SK-N-SH treated with all-trans-retinoic acid at 6 μM for 48 hours (cell line): ENCODE measurements at regions not wholly inside any gene's neighbourhood (a gene's known extent, or its start where the extent isn't known, plus 50 kb on each side); places are given as distances from the start of the nearest gene placed in this dataset.

Experiments used
- ATAC-seq: fragments of 200-7000 bp; cut with Tn5 transposase; 3 replicates; pipeline ENCODE4 v1.9.1; 2020; ENCODE audit warnings: mild to moderate bottlenecking, moderate library complexity
- ARNTL ChIP-seq: fragments of 450-650 bp; formaldehyde crosslinking; IDR thresholded peaks from 2 replicates; pipeline ENCODE4 v1.5.0; 2020; ENCODE audit warnings: low read depth, mild to moderate bottlenecking, moderate library complexity, borderline replicate concordance
- ESRRG ChIP-seq: fragments of 250-450 bp; sonication (Bioruptor Pico); IDR thresholded peaks from 2 replicates; pipeline ENCODE4 v1.6.1; 2021; ENCODE audit warnings: mild to moderate bottlenecking
- GLIS3 ChIP-seq: fragments of 250-450 bp; sonication (Bioruptor Pico); IDR thresholded peaks from 2 replicates; pipeline ENCODE4 v1.5.0; 2020; ENCODE audit warnings: mild to moderate bottlenecking, moderate library complexity
- ISL1 ChIP-seq: fragments of 250-450 bp; sonication (Bioruptor Pico); IDR thresholded peaks from 2 replicates; pipeline ENCODE4 v2.1.2; 2022; ENCODE audit warnings: mild to moderate bottlenecking, moderate library complexity
- RARB ChIP-seq: fragments of 250-450 bp; sonication (Bioruptor Pico); IDR thresholded peaks from 2 replicates; pipeline ENCODE4 v1.8.0; 2021; ENCODE audit warnings: mild to moderate bottlenecking, moderate library complexity
- TCF4 ChIP-seq: fragments of 250-450 bp; sonication (Bioruptor Pico); IDR thresholded peaks from 2 replicates; pipeline ENCODE4 v1.8.0; 2021; ENCODE audit warnings: mild to moderate bottlenecking, moderate library complexity, borderline replicate concordance
- TOX ChIP-seq: fragments of 250-450 bp; sonication (Bioruptor Pico); IDR thresholded peaks from 2 replicates; pipeline ENCODE4 v1.8.0; 2021; ENCODE audit warnings: mild to moderate bottlenecking, moderate library complexity, borderline replicate concordance
- ZC3H10 ChIP-seq: fragments of 250-450 bp; sonication (Bioruptor Pico); IDR thresholded peaks from 2 replicates; pipeline ENCODE4 v1.5.1; 2021; ENCODE audit warnings: mild to moderate bottlenecking, moderate library complexity
- ZNF565 ChIP-seq: fragments of 450-650 bp; formaldehyde crosslinking; conservative IDR thresholded peaks from 2 replicates; pipeline ENCODE4 v1.5.0; 2020; ENCODE audit warnings: low read depth, mild to moderate bottlenecking, moderate library complexity
- ZNF70 ChIP-seq: fragments of 450-650 bp; formaldehyde crosslinking; IDR thresholded peaks from 2 replicates; pipeline ENCODE4 v1.5.0; 2020; ENCODE audit warnings: mild to moderate bottlenecking, moderate library complexity
- ZNF8 ChIP-seq: fragments of 450-650 bp; formaldehyde crosslinking; IDR thresholded peaks from 2 replicates; pipeline ENCODE4 v1.5.0; 2020; ENCODE audit warnings: mild to moderate bottlenecking, moderate library complexity
- TF ChIP-seq, protein P1 (sequence below): fragments of 250-450 bp; sonication (Bioruptor Pico); IDR thresholded peaks from 2 replicates; pipeline ENCODE4 v1.8.0; 2020; ENCODE audit warnings: mild to moderate bottlenecking, moderate library complexity, borderline replicate concordance
- TF ChIP-seq, protein P2 (sequence below): fragments of 250-450 bp; sonication (Bioruptor Pico); IDR thresholded peaks from 2 replicates; pipeline ENCODE4 v1.8.0; 2021; ENCODE audit warnings: low read depth, mild to moderate bottlenecking, moderate library complexity, borderline replicate concordance
- TF ChIP-seq, protein P3 (sequence below): fragments of 250-450 bp; sonication (Bioruptor Pico); IDR thresholded peaks from 2 replicates; pipeline ENCODE4 v1.5.0; 2020; ENCODE audit warnings: mild to moderate bottlenecking, moderate library complexity
- TF ChIP-seq, protein P4 (sequence below): fragments of 250-450 bp; sonication (Bioruptor Pico); IDR thresholded peaks from 2 replicates; pipeline ENCODE4 v1.5.1; 2021; ENCODE audit warnings: mild to moderate bottlenecking, moderate library complexity
- TF ChIP-seq, protein P5 (sequence below): fragments of 250-450 bp; sonication (Bioruptor Pico); IDR thresholded peaks from 2 replicates; pipeline ENCODE4 v1.5.1; 2020; ENCODE audit warnings: low read depth, mild to moderate bottlenecking, moderate library complexity

DNA sequence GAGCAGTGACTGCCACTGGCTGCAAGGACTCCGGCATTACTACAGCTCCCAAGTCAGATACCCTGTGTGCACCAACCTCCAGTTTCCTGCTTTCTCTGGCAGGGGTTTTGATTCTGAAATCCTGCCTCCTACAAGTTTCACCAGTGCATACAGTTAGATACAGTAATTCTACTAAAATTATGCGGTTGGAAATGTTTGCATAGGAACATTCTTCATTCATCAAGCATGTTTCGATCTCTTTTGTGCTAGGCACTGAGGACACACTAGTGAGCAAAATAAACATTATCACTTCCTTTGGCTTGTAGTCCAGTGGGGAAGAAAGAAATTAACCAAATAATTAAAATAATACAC is 152.2 kb downstream of the TMEM167A start:
- no peak for ATAC-seq
- TF ChIP-seq, protein P1, sequence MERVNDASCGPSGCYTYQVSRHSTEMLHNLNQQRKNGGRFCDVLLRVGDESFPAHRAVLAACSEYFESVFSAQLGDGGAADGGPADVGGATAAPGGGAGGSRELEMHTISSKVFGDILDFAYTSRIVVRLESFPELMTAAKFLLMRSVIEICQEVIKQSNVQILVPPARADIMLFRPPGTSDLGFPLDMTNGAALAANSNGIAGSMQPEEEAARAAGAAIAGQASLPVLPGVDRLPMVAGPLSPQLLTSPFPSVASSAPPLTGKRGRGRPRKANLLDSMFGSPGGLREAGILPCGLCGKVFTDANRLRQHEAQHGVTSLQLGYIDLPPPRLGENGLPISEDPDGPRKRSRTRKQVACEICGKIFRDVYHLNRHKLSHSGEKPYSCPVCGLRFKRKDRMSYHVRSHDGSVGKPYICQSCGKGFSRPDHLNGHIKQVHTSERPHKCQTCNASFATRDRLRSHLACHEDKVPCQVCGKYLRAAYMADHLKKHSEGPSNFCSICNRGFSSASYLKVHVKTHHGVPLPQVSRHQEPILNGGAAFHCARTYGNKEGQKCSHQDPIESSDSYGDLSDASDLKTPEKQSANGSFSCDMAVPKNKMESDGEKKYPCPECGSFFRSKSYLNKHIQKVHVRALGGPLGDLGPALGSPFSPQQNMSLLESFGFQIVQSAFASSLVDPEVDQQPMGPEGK, result no peak
- TF ChIP-seq TOX (no peak), ZNF70 (no peak)

DNA sequence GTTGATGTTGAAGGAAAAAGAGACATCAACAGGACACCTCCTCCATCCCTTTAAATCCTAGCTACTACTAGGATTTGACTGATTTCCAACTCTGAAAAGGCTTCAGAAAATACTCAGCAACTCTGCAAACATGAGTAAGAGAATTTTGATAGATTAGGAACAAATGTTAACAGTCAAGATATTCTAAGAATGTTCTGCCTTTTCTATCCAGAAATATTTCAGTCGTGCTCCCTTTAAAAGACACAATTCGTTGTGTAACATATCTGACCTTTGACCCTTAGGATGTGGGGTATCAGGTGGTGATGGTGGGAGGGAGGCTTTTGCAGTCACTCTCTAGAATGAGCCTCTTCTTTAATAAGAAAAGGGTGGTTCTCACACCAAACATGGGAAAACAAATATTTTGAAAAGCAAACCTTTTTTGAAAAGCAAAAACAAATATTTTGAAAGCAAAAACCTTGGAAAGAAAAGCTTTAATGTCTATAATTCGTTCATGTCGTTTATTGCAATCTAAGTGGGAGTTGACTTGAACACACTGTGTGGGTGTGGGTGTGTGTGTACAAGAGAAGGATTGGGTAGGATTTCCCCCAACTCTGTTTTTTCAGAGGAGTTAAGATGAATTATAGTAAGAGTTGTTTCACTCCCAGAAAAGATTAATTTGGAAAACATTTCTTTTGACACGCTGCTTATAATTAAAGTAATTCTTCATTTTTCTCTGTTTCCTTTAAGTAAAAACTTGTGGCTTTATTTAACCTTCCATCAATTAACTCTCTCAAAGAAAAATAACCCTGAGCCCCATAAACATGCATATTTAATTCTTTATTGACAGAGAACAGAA is 152.8 kb downstream of the TMEM167A start:
- TF ChIP-seq, protein P2, sequence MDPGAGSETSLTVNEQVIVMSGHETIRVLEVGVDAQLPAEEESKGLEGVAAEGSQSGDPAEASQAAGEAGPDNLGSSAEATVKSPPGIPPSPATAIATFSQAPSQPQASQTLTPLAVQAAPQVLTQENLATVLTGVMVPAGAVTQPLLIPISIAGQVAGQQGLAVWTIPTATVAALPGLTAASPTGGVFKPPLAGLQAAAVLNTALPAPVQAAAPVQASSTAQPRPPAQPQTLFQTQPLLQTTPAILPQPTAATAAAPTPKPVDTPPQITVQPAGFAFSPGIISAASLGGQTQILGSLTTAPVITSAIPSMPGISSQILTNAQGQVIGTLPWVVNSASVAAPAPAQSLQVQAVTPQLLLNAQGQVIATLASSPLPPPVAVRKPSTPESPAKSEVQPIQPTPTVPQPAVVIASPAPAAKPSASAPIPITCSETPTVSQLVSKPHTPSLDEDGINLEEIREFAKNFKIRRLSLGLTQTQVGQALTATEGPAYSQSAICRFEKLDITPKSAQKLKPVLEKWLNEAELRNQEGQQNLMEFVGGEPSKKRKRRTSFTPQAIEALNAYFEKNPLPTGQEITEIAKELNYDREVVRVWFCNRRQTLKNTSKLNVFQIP (CRISPR knock-in tag), result no peak
- ATAC-seq, result no peak

DNA sequence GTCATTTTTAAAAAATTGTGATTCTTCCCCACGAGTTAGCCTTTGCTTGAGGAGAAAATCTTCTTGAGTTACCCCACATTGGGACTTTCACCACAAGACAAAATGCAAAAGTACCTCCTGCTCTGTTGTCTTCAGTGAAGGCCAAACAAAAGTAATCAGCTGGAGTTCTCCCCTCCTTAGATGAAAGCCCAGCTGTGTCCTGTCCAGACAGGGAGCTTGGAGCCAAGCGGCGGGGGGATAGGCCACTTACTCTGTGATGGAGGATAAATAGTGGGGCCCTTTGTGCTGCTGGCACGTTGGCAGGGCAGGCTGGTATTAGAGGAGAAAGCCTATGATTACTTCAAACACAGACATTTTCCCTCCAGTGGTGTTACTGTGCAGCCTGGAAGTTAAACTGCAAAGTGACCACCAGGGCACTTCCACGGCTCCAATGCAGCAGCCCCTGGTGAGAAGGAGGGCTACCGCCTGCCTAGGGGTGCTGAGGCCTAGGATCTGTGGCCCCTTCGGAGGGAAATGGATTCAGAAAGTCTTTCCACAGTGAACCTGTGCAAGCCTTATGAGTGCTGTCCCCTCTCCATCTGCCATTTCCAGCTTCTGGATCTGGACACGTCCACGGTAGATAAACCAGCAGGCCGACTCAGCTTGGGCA is 155.0 kb downstream of the TMEM167A start:
- ATAC-seq, result no peak
- TF ChIP-seq RARB (CRISPR knock-in tag), result no peak
- TF ChIP-seq GLIS3, result no peak
- TF ChIP-seq ARNTL (CRISPR knock-in tag), result no peak
- TF ChIP-seq, protein P1, result no peak
- TF ChIP-seq, protein P3, sequence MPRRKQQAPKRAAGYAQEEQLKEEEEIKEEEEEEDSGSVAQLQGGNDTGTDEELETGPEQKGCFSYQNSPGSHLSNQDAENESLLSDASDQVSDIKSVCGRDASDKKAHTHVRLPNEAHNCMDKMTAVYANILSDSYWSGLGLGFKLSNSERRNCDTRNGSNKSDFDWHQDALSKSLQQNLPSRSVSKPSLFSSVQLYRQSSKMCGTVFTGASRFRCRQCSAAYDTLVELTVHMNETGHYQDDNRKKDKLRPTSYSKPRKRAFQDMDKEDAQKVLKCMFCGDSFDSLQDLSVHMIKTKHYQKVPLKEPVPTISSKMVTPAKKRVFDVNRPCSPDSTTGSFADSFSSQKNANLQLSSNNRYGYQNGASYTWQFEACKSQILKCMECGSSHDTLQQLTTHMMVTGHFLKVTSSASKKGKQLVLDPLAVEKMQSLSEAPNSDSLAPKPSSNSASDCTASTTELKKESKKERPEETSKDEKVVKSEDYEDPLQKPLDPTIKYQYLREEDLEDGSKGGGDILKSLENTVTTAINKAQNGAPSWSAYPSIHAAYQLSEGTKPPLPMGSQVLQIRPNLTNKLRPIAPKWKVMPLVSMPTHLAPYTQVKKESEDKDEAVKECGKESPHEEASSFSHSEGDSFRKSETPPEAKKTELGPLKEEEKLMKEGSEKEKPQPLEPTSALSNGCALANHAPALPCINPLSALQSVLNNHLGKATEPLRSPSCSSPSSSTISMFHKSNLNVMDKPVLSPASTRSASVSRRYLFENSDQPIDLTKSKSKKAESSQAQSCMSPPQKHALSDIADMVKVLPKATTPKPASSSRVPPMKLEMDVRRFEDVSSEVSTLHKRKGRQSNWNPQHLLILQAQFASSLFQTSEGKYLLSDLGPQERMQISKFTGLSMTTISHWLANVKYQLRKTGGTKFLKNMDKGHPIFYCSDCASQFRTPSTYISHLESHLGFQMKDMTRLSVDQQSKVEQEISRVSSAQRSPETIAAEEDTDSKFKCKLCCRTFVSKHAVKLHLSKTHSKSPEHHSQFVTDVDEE, result no peak
- TF ChIP-seq ESRRG (CRISPR knock-in tag), result no peak
- TF ChIP-seq TOX, result no peak
- TF ChIP-seq, protein P4, sequence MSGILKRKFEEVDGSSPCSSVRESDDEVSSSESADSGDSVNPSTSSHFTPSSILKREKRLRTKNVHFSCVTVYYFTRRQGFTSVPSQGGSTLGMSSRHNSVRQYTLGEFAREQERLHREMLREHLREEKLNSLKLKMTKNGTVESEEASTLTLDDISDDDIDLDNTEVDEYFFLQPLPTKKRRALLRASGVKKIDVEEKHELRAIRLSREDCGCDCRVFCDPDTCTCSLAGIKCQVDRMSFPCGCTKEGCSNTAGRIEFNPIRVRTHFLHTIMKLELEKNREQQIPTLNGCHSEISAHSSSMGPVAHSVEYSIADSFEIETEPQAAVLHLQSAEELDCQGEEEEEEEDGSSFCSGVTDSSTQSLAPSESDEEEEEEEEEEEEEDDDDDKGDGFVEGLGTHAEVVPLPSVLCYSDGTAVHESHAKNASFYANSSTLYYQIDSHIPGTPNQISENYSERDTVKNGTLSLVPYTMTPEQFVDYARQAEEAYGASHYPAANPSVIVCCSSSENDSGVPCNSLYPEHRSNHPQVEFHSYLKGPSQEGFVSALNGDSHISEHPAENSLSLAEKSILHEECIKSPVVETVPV (CRISPR knock-in tag), result no peak
- no peak for TF ChIP-seq TCF4 (CRISPR knock-in tag)
- TF ChIP-seq ISL1 (CRISPR knock-in tag), result no peak
- TF ChIP-seq ZC3H10, result no peak
- TF ChIP-seq ZNF565 (CRISPR knock-in tag), result no peak
- TF ChIP-seq ZNF8 (CRISPR knock-in tag), result no peak
- TF ChIP-seq, protein P5, sequence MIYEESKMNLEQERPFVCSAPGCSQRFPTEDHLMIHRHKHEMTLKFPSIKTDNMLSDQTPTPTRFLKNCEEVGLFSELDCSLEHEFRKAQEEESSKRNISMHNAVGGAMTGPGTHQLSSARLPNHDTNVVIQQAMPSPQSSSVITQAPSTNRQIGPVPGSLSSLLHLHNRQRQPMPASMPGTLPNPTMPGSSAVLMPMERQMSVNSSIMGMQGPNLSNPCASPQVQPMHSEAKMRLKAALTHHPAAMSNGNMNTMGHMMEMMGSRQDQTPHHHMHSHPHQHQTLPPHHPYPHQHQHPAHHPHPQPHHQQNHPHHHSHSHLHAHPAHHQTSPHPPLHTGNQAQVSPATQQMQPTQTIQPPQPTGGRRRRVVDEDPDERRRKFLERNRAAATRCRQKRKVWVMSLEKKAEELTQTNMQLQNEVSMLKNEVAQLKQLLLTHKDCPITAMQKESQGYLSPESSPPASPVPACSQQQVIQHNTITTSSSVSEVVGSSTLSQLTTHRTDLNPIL (CRISPR knock-in tag), result no peak
